HG02884 (cell line): ENCODE measurements at regions not wholly inside any gene's neighbourhood (a gene's known extent, or its start where the extent isn't known, plus 50 kb on each side); places are given as distances from the start of the nearest gene placed in this dataset.

Experiments used
- ATAC-seq: cut with Tn5 transposase; IDR thresholded peaks from one replicate; pipeline ENCODE4 v1.9.1; 2021; ENCODE audit warnings: mild to moderate bottlenecking, moderate library complexity; ENCODE audit not compliant: unreplicated experiment

- ATAC-seq: no peak
Observed at GRCh38 chr11:13868710-13869397, 93.7 kb upstream of the SPON1 start.

- no peak for ATAC-seq
Observed at GRCh38 chr11:13869398-13869886, 93.1 kb upstream of the SPON1 start.

GRCh38 chr11:13874597-13874996 is 87.9 kb upstream of the SPON1 start:
- ATAC-seq: no peak

- ATAC-seq: no peak
Observed at GRCh38 chr11:13875643-13876042, 86.9 kb upstream of the SPON1 start.

- ATAC-seq: no peak
Observed at GRCh38 chr11:13876423-13876822, 86.1 kb upstream of the SPON1 start.

- ATAC-seq: no peak
Observed at GRCh38 chr11:13878077-13878476, 84.4 kb upstream of the SPON1 start.

GRCh38 chr11:13880634-13881033 is 81.9 kb upstream of the SPON1 start:
- no peak for ATAC-seq

- no peak for ATAC-seq
Observed at GRCh38 chr11:13881226-13881905, 81.2 kb upstream of the SPON1 start.

- peak; percentile 68 for ATAC-seq
Observed at GRCh38 chr11:13883042-13883441, 79.5 kb upstream of the SPON1 start.

GRCh38 chr11:13883589-13883988 is 78.9 kb upstream of the SPON1 start:
- no peak for ATAC-seq

GRCh38 chr11:13884158-13884799 is 78.2 kb upstream of the SPON1 start:
- no peak for ATAC-seq

GRCh38 chr11:13885083-13885482 is 77.4 kb upstream of the SPON1 start:
- ATAC-seq: no peak

GRCh38 chr11:13889552-13890249 is 72.8 kb upstream of the SPON1 start:
- ATAC-seq: no peak

- ATAC-seq: no peak
Observed at GRCh38 chr11:13891911-13892310, 70.6 kb upstream of the SPON1 start.

- ATAC-seq: no peak
Observed at GRCh38 chr11:13896175-13896980, 66.1 kb upstream of the SPON1 start.

- ATAC-seq: no peak
Observed at GRCh38 chr11:13896981-13897353, 65.6 kb upstream of the SPON1 start.

- ATAC-seq: no peak
Observed at GRCh38 chr11:13897646-13898276, 64.8 kb upstream of the SPON1 start.

- no peak for ATAC-seq
Observed at GRCh38 chr11:13899603-13900002, 62.9 kb upstream of the SPON1 start.

GRCh38 chr11:13902523-13902922 is 60.0 kb upstream of the SPON1 start:
- no peak for ATAC-seq

- no peak for ATAC-seq
Observed at GRCh38 chr11:13905137-13905781, 57.3 kb upstream of the SPON1 start.
